AG04449 (cell line): ENCODE measurements at regions not wholly inside any gene's neighbourhood (a gene's known extent, or its start where the extent isn't known, plus 50 kb on each side); places are given as distances from the start of the nearest gene placed in this dataset.

Experiments used
- CTCF ChIA-PET: fragments of 350-600 bp; formaldehyde crosslinking; extraction: SDS; loops from one replicate; lab custom pipeline; 2021; ENCODE audit warnings: antibody characterized with exemption; lab: Yijun Ruan, JAX
- POLR2A ChIA-PET: fragments of 400-600, 350-600 bp; formaldehyde crosslinking; extraction: SDS; loops from one replicate; lab custom pipeline; 2020; ENCODE audit warnings: antibody characterized with exemption, inconsistent platforms; lab: Yijun Ruan, JAX
- DNase-seq: peaks from one replicate; pipeline ENCODE4 v3.0.0-alpha.2; 2010; ENCODE audit warnings: low read depth, low spot score
- H3K4me3 ChIP-seq: 2 replicates; pipeline ENCODE4 v1.5.1; 2011; ENCODE audit warnings: low read depth, mild to moderate bottlenecking, control low read depth, low read length
- TF ChIP-seq, protein P1 (sequence below): IDR thresholded peaks from one replicate; pipeline ENCODE4 v1.5.1; 2011; ENCODE audit warnings: mild to moderate bottlenecking, moderate library complexity, low read length, control low read depth, inconsistent platforms; ENCODE audit not compliant: insufficient read depth; ENCODE audit errors: missing control alignments

DNA sequence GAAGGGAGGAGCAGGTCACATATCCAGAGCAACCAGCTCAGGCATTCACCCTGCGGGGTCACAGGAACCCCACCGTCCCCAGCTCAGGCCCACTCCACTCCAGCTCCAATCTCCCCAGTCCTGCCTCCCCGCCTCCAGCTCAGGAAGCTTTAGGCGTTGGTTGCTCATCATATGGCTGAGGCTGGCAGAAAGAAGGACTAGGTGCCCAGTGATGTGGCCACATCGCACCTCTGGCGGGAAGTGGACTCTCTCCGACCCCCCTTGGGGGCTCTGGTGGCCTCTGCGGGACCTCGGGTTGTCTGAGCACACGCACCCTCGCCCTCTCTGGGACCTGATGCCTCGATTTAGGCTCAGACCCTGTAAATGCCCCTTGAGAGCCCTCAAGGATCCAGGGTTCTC is 187.7 kb downstream of the ZFP36L2 start:
- ChIA-PET POLR2A (no interaction called here), CTCF (interaction anchor here (1.4 to 2.3 kb wide), 3 partner anchors 13 to 503 kb away, joined by 3 to 12 read pairs (median 4); no protein-coding TSS in a partner anchor)
- DNase-seq = no peak
- H3K4me3 ChIP-seq = no peak overlapping the region
- TF ChIP-seq, protein P1, sequence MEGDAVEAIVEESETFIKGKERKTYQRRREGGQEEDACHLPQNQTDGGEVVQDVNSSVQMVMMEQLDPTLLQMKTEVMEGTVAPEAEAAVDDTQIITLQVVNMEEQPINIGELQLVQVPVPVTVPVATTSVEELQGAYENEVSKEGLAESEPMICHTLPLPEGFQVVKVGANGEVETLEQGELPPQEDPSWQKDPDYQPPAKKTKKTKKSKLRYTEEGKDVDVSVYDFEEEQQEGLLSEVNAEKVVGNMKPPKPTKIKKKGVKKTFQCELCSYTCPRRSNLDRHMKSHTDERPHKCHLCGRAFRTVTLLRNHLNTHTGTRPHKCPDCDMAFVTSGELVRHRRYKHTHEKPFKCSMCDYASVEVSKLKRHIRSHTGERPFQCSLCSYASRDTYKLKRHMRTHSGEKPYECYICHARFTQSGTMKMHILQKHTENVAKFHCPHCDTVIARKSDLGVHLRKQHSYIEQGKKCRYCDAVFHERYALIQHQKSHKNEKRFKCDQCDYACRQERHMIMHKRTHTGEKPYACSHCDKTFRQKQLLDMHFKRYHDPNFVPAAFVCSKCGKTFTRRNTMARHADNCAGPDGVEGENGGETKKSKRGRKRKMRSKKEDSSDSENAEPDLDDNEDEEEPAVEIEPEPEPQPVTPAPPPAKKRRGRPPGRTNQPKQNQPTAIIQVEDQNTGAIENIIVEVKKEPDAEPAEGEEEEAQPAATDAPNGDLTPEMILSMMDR = no peak

DNA sequence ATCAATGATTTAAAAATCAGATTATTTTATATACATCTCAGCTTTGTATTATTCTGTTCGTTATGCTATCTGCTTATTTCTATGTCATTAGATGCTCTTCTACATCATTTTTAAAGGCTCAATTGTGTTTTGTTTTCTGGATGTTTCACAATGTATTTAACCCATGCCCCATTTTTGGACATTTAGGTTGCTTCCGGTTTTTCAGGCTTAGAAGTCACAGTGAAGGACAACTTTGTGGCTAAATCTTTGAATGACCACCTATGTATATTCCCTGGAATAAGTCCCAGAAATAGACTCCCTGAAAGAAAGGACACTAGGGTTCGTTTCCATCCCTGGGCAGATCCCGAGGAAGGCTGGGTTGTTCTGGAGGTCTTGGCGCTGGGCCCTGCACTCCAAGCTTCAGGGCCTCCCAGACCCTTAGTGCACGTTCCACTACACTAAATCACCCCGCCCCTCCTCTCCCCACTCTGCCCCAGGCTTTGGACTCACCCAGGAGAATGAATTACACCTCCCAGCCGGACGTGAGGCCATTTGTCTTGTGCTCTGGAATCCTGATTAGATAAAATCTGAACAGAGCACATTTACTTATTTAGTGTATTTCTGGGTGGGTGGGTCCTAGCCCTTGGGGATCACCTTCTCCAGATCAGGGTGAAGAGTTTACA is 188.2 kb downstream of the ZFP36L2 start:
- ChIA-PET CTCF (interaction anchor here (0.6 to 2.3 kb wide), 6 partner anchors 12 to 504 kb away, joined by 3 to 12 read pairs (median 4); no protein-coding TSS in a partner anchor), POLR2A (no interaction called here)
- no peak overlapping the region for H3K4me3 ChIP-seq
- TF ChIP-seq, protein P1 = no peak
- no peak for DNase-seq

DNA sequence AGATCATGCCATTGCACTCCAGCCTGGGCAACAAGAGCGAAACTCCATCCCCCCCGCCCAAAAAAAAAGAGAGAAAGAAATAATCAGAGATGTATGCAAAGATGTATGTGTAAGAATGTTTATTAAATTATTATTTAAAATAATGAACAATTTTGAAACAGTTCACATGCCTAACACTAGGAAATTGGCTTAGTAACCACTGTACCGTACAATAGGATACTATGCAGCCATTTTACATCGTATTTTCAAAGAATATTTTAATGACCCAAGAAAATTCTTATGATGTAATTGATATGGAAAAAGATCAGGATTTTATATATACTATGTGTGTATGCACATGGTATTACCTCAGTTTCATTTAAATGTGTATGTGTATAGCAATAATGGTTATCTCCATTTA is 190.5 kb downstream of the ZFP36L2 start:
- DNase-seq = no peak
- TF ChIP-seq, protein P1 = no peak
- no peak overlapping the region for H3K4me3 ChIP-seq
- ChIA-PET CTCF (interaction anchor here (1.1 to 1.3 kb wide), 3 partner anchors 41 to 189 kb away, joined by 3 to 4 read pairs (median 3); no protein-coding TSS in a partner anchor), POLR2A (no interaction called here)

DNA sequence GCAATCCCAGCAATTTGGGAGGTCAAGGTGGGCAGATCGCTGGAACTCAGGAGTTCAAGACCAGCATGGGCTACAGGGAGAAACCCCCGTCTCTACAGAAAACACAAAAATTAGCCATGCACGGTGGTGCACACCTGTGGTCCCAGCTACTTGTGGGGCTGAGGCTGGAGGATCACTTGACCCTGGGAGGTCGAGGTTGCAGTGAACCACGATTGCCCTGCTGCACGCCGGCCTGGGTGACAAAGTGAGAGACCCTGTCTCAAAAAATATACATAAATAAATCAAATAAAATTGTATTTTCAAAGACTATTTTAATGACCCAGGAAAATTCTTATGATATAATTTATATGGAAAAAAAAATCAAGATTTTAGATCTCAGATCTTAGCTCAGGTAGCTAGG is 191.5 kb downstream of the ZFP36L2 start:
- ChIA-PET CTCF (interaction anchor here (1.0 to 1.7 kb wide), 2 partner anchors 9 to 10 kb away, joined by 3 to 6 read pairs; no protein-coding TSS in a partner anchor), POLR2A (no interaction called here)
- TF ChIP-seq, protein P1 = no peak
- no peak for DNase-seq
- no peak overlapping the region for H3K4me3 ChIP-seq

DNA sequence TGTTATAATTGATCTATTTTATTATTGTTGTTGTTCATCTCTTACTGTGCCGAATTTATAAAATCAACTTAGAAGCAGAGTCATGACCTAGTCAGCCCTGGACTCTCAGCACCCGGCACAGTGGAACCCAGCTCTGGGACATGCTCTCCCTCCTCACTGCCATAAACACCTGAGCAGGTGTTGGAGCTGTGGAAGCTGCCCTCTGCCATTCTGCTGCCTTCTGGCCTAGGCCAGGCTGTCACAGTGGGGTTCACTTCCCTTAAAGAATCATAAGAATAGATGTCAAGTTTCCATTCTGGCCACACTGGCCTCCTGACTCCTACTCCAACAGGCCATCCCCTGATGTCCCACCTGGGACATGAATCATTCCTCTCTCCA is 192.2 kb downstream of the ZFP36L2 start:
- CTCF ChIA-PET = interaction anchor here (1.0 to 1.7 kb wide), 2 partner anchors 8 to 10 kb away, joined by 3 to 6 read pairs; no protein-coding TSS in a partner anchor
- TF ChIP-seq, protein P1 = no peak
- no peak overlapping the region for H3K4me3 ChIP-seq
- DNase-seq = no peak
- POLR2A ChIA-PET = no interaction called here

DNA sequence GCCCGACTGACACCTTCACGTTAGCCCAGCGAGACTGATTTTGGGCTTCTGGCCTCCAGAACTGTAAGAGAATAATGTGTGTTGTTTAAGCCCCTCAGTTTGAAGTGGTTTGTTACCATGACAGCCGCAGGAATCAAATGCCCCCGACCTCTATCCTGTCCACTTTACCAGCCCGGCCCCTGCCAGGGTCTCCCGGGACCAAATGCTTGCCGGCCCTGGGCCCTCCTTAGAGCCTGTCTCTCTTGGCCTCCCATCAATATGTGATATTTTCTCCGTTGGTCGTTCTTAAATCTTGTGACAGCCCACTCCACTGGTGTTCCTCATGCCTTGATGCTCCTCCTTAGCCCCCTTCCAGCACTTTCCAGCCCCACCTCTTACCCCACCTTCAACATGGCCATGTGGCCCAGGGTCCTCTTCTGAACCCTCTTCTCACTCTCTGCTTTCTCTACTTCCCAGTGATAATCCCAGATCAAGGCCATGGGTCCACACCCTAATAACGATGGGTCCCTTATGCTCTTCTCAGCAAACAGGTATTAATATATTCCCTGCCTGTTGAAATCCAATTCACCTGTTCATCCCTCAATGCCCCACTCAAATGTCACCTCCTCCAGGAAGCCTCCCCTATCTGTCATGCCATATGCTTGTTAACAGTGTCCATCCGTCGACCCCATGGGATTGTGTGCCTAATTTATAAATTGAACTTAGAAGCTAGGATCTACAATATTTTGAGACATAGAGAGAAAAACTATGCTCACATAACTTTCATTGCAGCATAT is 192.8 kb downstream of the ZFP36L2 start:
- ChIA-PET POLR2A (no interaction called here), CTCF (interaction anchor here (1.7 kb wide), 1 partner anchor 9 kb away, joined by 6 read pairs; no protein-coding TSS in a partner anchor)
- no peak overlapping the region for H3K4me3 ChIP-seq
- DNase-seq = no peak
- TF ChIP-seq, protein P1 = no peak
